ENCODE measurements at regions not wholly inside any gene's neighbourhood (a gene's known extent, or its start where the extent isn't known, plus 50 kb on each side); places are given as distances from the start of the nearest gene placed in this dataset.

DNA sequence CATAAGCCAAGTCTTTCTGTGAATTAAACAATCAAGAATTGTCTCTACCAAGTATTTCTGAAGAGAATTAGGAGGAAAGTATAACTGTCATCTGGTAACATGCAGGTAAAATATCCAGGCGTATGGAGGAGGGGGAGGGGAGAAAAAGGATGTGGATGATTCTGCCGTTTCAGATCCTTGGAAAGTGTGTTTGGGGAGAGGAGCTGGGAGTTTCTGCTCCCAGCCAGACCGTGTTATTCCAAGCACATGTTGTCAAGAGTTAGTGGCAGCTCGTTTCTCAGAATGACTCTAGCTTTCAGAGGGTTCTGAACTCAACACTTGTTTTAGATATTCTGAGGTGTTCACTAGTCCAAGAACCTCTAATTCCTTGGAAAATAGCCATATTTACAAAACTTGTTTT, 137.6 kb downstream of the FAM124B start:
- no peak overlapping the region for H3K4me3 ChIP-seq (ENCODE audit: low read length)
- TF ChIP-seq, protein P1, sequence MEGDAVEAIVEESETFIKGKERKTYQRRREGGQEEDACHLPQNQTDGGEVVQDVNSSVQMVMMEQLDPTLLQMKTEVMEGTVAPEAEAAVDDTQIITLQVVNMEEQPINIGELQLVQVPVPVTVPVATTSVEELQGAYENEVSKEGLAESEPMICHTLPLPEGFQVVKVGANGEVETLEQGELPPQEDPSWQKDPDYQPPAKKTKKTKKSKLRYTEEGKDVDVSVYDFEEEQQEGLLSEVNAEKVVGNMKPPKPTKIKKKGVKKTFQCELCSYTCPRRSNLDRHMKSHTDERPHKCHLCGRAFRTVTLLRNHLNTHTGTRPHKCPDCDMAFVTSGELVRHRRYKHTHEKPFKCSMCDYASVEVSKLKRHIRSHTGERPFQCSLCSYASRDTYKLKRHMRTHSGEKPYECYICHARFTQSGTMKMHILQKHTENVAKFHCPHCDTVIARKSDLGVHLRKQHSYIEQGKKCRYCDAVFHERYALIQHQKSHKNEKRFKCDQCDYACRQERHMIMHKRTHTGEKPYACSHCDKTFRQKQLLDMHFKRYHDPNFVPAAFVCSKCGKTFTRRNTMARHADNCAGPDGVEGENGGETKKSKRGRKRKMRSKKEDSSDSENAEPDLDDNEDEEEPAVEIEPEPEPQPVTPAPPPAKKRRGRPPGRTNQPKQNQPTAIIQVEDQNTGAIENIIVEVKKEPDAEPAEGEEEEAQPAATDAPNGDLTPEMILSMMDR (conservative IDR thresholded peaks at IDR 0.05; ENCODE audit: low read length): no peak
- no peak for DNase-seq (ENCODE audit: low read depth)

DNA sequence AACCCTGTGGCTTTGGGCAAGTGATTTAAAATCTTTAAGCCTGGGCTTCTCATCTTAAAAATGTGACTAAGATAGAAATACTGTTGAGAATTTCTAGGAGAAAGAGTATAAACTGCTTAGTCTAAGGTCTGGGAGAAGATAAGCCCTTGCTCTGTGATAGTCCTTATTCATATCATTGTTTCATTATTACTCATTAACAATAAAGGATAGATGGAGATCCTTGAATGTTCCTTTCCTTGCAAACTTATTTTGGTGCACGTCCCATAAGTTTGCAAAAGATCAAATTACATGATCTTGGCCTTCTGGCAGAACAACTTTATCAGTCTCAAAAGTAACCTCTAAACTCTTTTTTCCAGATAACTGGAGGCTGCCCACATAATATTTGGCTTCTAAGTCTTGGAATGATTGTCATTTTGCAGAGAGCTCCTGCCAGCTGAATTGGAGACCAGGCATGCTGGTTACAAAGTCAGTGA, 138.3 kb downstream of the FAM124B start:
- no peak overlapping the region for H3K4me3 ChIP-seq (ENCODE audit: low read length)
- TF ChIP-seq, protein P1 (conservative IDR thresholded peaks at IDR 0.05; ENCODE audit: low read length): no peak
- DNase-seq (ENCODE audit: low read depth): peak; percentile 58

DNA sequence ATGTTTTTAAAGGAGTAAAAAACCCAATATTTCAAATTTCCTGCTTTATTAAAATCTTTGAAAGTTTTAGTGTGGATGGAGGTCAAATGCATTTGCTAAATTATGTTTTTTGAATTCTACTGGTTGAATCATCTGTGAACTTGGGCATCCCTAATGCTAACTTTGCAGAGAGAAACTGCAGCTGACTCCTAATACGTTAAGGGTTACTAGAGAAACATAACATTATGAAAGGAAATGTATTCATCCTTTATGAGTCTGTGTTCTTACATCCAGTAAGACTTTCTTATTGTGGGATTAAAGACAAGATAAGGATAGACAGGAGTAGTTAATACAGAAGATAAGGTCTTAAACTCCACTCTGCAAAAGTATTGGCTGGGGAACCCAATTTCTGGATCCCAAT, 140.6 kb downstream of the FAM124B start:
- no peak overlapping the region for H3K4me3 ChIP-seq (ENCODE audit: low read length)
- TF ChIP-seq, protein P1 (conservative IDR thresholded peaks at IDR 0.05; ENCODE audit: low read length): no peak
- DNase-seq (ENCODE audit: low read depth): peak; percentile 24

DNA sequence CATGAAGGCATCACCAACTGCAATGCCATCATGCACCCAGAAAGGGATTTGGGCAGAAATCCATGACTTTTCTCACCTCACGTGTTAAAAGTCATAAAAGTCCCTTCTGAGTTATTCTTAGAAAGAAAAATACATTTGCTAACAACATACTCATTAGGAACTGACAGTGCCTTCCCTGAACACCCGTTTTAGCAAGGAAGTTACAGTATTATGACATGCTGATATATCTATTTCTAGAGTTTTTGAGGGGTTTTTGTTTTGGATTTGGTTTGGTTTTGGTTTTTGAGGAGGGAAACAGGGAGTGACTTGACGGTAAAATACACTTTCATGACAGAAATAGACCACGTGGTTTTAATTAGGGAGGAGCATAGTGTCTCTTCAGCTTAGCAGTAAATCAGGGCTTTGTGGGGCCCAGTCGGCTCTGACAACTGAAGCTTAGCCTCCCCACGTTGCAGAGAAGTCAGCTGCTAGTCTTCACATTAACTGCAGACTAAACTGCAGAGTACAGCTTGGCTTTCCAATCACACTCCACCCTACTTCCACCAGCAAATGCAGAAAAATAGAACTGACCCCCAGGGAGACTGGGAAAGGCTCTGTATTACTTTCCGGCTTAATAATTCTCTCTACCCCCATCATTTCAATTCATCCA, 141.4 kb downstream of the FAM124B start:
- TF ChIP-seq, protein P1 (conservative IDR thresholded peaks at IDR 0.05; ENCODE audit: low read length): no peak
- no peak overlapping the region for H3K4me3 ChIP-seq (ENCODE audit: low read length)
- peak; percentile 58 for DNase-seq (ENCODE audit: low read depth)

DNA sequence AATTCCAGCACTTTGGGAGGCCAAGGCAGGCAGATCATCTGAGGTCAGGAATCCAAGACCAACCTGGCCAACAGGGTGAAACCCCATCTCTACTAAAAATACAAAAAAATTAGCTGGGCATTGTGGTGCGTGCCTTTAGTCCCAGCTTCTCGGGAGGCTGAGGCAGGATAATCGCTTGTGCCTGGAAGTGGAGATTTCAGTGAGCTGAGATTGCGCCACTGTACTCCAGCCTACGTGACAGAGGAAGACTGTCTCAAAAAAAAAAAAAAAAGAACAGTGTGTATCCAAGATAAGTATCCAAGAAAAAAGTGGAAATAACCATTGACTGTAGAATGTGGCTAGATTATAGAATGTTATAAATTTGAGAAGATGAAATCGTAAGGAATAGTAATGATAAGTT, 142.1 kb downstream of the FAM124B start:
- no peak overlapping the region for H3K4me3 ChIP-seq (ENCODE audit: low read length)
- DNase-seq (ENCODE audit: low read depth): no peak
- TF ChIP-seq, protein P1 (conservative IDR thresholded peaks at IDR 0.05; ENCODE audit: low read length): no peak

DNA sequence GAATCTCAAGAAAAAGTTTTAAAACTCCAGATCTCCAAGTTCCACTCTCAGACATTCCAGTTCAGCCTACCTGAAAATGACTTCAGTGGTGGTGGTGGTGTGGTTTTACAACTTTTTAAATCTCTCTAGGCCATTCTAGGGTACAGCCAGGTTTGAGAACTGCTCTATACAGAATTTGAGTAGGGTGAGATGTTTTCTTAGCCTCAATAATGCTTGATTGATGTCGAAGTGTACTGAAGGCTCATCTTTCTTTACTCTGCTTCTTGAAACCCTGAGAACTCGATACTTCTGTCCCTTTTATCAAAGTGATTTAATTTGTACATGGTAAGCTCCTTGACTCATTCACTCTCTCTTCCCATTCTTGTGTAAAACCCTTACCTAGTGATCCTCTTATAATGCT, 143.8 kb downstream of the FAM124B start:
- DNase-seq (ENCODE audit: low read depth): no peak
- H3K4me3 ChIP-seq (ENCODE audit: low read length): no peak overlapping the region
- TF ChIP-seq, protein P1 (conservative IDR thresholded peaks at IDR 0.05; ENCODE audit: low read length): no peak

DNA sequence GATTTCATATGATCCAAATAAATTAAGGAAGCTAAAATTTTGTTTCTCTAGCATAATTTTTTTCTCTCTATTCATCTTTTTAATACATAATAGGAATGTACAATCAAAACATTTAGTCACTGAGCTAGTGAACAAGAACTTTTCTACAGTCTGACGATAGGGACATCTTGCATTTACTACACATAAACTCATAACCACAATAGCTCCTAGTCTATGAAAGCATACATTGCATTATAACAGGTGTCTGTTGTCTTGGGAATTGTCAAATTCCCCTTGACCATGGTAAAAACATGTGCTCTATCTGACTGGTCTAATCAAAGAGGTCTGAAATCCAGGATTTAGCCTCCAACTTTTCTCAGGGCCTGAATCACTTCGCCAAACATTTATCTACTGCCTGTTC, 144.8 kb downstream of the FAM124B start:
- H3K4me3 ChIP-seq (ENCODE audit: low read length): no peak overlapping the region
- TF ChIP-seq, protein P1 (conservative IDR thresholded peaks at IDR 0.05; ENCODE audit: low read length): no peak
- peak; percentile 18 for DNase-seq (ENCODE audit: low read depth)

Measured in AG10803 (cell line).